AG09319 (cell line): ENCODE measurements at regions not wholly inside any gene's neighbourhood (a gene's known extent, or its start where the extent isn't known, plus 50 kb on each side); places are given as distances from the start of the nearest gene placed in this dataset.

Experiments used
- DNase-seq: peaks from one replicate; pipeline ENCODE4 v3.0.0-alpha.2; 2010; ENCODE audit warnings: low read depth; ENCODE audit errors: extremely low read depth
- TF ChIP-seq, protein P1 (sequence below): IDR thresholded peaks from 2 replicates; pipeline ENCODE4 v1.5.1; 2011; ENCODE audit warnings: low read depth, mild to moderate bottlenecking, inconsistent platforms, low read length, moderate library complexity

DNA sequence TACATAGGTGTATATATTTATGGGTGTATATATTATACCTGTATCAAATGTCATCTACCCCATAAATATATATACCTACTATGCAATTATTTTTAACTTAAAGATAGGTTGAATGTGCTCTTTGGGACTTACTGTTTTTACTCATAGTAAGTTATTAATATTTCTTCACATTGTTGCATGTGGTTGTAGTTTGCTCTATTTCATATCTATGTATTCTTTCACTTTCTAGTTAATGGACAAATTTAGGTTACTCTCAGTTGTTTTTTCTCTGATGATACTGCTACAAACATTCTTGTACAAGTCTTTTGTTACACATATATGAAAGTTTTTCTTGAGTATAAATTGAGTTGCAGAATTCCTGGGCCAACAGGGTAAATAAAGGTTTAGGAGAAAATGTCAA is 601.8 kb upstream of the ID2 start:
- TF ChIP-seq, protein P1, sequence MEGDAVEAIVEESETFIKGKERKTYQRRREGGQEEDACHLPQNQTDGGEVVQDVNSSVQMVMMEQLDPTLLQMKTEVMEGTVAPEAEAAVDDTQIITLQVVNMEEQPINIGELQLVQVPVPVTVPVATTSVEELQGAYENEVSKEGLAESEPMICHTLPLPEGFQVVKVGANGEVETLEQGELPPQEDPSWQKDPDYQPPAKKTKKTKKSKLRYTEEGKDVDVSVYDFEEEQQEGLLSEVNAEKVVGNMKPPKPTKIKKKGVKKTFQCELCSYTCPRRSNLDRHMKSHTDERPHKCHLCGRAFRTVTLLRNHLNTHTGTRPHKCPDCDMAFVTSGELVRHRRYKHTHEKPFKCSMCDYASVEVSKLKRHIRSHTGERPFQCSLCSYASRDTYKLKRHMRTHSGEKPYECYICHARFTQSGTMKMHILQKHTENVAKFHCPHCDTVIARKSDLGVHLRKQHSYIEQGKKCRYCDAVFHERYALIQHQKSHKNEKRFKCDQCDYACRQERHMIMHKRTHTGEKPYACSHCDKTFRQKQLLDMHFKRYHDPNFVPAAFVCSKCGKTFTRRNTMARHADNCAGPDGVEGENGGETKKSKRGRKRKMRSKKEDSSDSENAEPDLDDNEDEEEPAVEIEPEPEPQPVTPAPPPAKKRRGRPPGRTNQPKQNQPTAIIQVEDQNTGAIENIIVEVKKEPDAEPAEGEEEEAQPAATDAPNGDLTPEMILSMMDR = no peak
- no peak for DNase-seq

DNA sequence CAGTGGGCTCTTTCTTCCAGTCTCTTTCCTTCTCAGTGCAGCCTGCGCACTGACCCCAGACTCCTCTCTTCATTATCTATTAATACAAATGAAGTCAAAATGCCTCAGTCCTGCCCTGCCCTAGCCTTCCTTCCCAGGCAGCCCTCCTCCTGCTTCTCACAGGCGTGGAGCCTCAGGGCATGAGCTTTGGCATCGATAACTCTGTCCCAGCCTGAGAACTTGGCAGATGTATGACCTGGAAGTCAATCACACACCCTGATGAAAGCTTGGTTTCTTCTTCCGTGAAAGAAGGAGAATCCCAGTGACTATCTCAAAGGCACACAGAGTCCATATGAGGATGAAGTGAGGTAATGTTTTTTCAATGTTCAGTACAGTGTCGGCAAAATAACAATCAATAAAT is 600.7 kb upstream of the ID2 start:
- no peak for DNase-seq
- TF ChIP-seq, protein P1 = no peak

DNA sequence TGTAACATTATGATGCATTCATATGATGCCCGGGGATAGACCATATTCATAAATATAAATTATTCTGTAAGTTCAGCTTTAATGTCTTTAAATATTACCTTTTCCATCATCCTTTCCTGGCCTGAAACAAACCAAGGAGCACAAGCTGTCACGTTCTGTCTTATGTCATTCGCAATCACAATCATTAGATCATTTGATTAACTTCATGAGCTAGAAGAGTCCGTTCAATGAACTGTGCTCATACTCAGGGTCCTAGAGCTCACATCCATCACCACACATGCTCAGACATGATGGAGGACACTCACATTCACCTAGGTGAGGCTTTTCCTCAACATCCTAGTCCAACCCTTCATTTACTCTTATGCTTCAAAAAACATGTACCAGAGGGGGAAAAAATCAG is 599.0 kb upstream of the ID2 start:
- no peak for DNase-seq
- TF ChIP-seq, protein P1 = no peak

DNA sequence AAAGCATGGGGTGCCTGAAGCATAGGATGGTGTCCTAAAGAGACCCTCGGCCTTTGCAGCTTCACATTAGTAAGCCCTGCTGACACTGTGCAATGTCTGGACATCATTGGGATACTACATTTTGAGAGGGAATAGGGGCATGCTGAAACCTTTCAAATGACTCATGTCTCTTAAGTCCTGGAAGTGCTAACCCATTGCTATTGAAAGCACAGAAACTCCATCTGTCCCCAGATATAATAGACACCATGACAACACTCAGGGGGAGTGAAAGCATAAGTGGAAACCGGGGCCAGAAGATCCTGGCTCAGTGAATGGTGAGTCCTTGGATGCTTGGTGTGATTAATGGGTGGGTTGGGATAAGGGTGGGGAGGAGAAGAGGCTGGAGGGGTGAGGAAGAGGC is 595.5 kb upstream of the ID2 start:
- TF ChIP-seq, protein P1 = no peak
- no peak for DNase-seq

DNA sequence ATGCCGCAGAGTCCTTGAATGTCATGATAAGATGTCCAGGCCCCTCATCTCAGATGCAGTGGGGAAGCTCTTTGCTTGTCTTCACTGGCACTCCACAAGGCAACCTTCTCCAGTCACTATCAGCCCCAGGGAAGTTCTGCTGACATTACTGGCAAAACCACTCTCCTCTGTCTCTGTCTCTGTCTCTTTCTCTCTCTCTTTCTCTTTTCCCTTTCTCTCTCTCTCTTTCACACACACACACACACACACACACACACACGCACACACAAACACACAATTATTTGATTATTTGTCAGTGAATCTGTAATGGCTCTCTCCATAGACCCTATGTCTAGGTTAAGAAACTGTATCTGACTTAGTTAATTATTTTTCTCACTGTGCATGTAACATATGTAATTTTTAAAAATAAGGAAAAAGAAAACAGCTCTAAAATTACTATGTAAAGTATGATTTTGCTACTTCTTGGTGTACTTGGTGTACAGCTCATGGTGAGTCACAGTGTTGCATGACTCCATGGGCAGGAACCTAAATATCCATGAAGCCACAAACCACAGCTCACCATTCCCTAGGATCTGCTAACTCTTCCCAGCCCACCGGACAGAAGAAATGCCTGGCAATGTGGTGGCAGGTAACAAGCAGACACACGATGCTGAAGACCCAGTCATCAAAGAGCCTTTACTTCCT is 594.9 kb upstream of the ID2 start:
- TF ChIP-seq, protein P1 = no peak

DNA sequence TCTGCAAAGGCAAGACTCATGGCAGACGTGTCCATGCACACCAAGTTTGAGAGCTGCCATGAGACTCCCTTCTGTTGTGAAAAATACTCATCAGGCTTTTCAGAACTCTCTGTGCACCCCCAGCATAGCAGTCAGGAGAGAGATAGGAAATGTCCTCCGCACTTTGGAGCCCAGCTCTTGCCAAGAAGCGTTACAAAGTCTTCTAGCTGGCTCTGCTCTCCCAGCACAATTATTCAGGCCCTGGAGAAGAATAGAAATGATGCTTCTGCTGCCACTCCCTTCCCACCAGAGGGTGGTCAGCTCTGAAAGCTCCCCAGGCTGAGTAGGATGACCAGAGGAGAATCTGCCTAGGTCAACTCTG is 594.4 kb upstream of the ID2 start:
- TF ChIP-seq, protein P1 = no peak
- DNase-seq = no peak

More for the DNA sequence above, 594.9 kb upstream of the ID2 start:
- DNase-seq = peak; percentile 71

DNA sequence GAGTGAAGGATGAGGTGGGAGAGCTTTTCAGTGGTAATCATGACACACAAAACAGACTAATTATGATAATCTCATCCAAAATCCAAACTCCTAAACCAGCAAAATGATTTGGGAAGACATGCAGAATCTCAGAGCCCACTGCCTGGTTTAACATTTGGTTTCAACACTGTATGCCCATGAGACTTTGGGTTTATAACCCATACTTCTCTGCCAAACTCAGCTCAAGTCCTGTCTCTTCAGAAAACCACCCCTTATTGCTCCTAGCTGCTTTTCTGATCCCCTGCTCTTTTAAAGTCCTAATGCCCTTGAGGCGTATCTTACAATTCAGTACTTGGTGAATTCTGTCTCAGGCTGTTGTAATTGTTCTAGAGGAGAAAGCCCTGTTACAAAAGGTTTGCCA is 593.0 kb upstream of the ID2 start:
- TF ChIP-seq, protein P1 = no peak

More for the DNA sequence above, 593.0 kb upstream of the ID2 start:
- no peak for DNase-seq
